HCT116 (cell line): ENCODE measurements at regions not wholly inside any gene's neighbourhood (a gene's known extent, or its start where the extent isn't known, plus 50 kb on each side); places are given as distances from the start of the nearest gene placed in this dataset.

Experiments
- ATAC-seq: fragments of 200-7000 bp; cut with Tn5 transposase; 2 replicates; pipeline ENCODE4 v1.9.1; 2020; ENCODE audit warnings: mild to moderate bottlenecking, moderate library complexity
- BruUV-seq: library from RNA; stranded (reverse); fragments of 400-500 nt; replicated peaks from 2 replicates; lab custom pipeline; 2021; lab: Mats Ljungman, UMichigan
- CTCF ChIA-PET: fragments of 300-600 bp; sonication (Branson Sonifier 250); formaldehyde crosslinking; loops from one replicate; lab custom pipeline; 2021; ENCODE audit warnings: antibody characterized with exemption; lab: Charles Lee
- POLR2A ChIA-PET: fragments of 300-600, 350-600 bp; sonication (Branson Sonifier 250); formaldehyde crosslinking; loops from one replicate; lab custom pipeline; 2021; ENCODE audit warnings: antibody characterized with exemption; lab: Charles Lee
- RAD21 ChIA-PET, 2 experiments: fragments of 300-600 bp; sonication (Branson Sonifier 250); formaldehyde crosslinking; loops; one replicate each; lab custom pipeline; 2023; ENCODE audit warnings: low total read pairs in 2 of 2; ENCODE audit not compliant: uncharacterized antibody in 2 of 2, unreplicated experiment in 2 of 2, low non-redundant PET in 1 of 2; lab: Charles Lee
- DNase-seq: peaks from one replicate; pipeline ENCODE4 v3.0.0-alpha.2; 2010; ENCODE audit warnings: low read depth, low spot score
- H2AFZ ChIP-seq: fragments of 200-600 bp; shearing (Covaris generic), sonication (generic); 2 replicates; pipeline ENCODE4 v1.6.1; 2017; ENCODE audit warnings: low read depth, mixed run types, mixed read lengths, antibody characterized with exemption, low read length; ENCODE audit not compliant: poor library complexity, severe bottlenecking
- H3K27ac ChIP-seq: 2 replicates; pipeline ENCODE4 v1.5.1; 2012; ENCODE audit warnings: low read depth, low read length
- H3K27me3 ChIP-seq: fragments of 200-600 bp; sonication (generic); 2 replicates; pipeline ENCODE4 v1.6.1; 2016; ENCODE audit warnings: mixed run types, low read length, mixed read lengths; ENCODE audit not compliant: insufficient read depth
- H3K36me3 ChIP-seq, 2 experiments: fragments of 200-500 bp in 1 of 2; fragments of 200-600 bp in 1 of 2; sonication (Bioruptor generic) in 1 of 2; sonication (generic) in 1 of 2; 2 replicates each; pipeline versions ENCODE4 v1.5.1 to v1.6.1; 2014 to 2016; ENCODE audit warnings: low read length in 2 of 2, inconsistent platforms in 1 of 2, mixed read lengths in 1 of 2, mixed run types in 1 of 2; ENCODE audit not compliant: insufficient read depth in 2 of 2, control insufficient read depth in 1 of 2
- H3K4me1 ChIP-seq, 2 experiments: fragments of 200-600 bp in 1 of 2; sonication (generic) in 1 of 2; 2 replicates each; pipeline versions ENCODE4 v1.5.1 to v1.6.1; 2012 to 2017; ENCODE audit warnings: low read length in 2 of 2, inconsistent platforms in 1 of 2, mild to moderate bottlenecking in 1 of 2, mixed read lengths in 1 of 2, mixed run types in 1 of 2, moderate library complexity in 1 of 2; ENCODE audit not compliant: insufficient read depth in 2 of 2, control insufficient read depth in 1 of 2
- H3K4me2 ChIP-seq: fragments of 200-600 bp; sonication (generic); 2 replicates; pipeline ENCODE4 v1.6.1; 2017; ENCODE audit warnings: mixed run types, low read length, mixed read lengths
- H3K4me3 ChIP-seq, 2 experiments: fragments of 200-600 bp in 1 of 2; sonication (generic) in 1 of 2; replicated peaks in 1 of 2; 2 replicates each; pipeline ENCODE4 v1.5.1; 2011 to 2016; ENCODE audit warnings: low read length in 2 of 2, control low read depth in 1 of 2, low read depth in 1 of 2, mild to moderate bottlenecking in 1 of 2, mixed read lengths in 1 of 2, mixed run types in 1 of 2
- H3K79me2 ChIP-seq: fragments of 200-600 bp; sonication (generic); 2 replicates; pipeline ENCODE4 v1.6.1; 2017; ENCODE audit warnings: mild to moderate bottlenecking, mixed run types, low read length, moderate library complexity, mixed read lengths; ENCODE audit not compliant: insufficient read depth
- H3K9ac ChIP-seq: fragments of 200-600 bp; sonication (generic); 2 replicates; pipeline ENCODE4 v1.6.1; 2016; ENCODE audit warnings: low read length, mixed read lengths
- H3K9me2 ChIP-seq: fragments of 200-600 bp; sonication (generic), shearing (Covaris generic); 2 replicates; pipeline ENCODE4 v1.6.1; 2017; ENCODE audit warnings: mixed run types, mild to moderate bottlenecking, moderate library complexity; ENCODE audit not compliant: insufficient read depth
- H3K9me3 ChIP-seq, 2 experiments: fragments of 200-500 bp in 1 of 2; fragments of 200-600 bp in 1 of 2; sonication (Bioruptor generic) in 1 of 2; sonication (generic) in 1 of 2; 2 replicates each; pipeline ENCODE4 v1.6.1; 2014 to 2017; ENCODE audit warnings: low read length in 2 of 2, mixed read lengths in 2 of 2, inconsistent platforms in 1 of 2, low read depth in 1 of 2, mild to moderate bottlenecking in 1 of 2, mixed run types in 1 of 2, moderate library complexity in 1 of 2; ENCODE audit not compliant: control insufficient read depth in 1 of 2, insufficient read depth in 1 of 2
- H4K20me1 ChIP-seq: fragments of 200-600 bp; sonication (generic), shearing (Covaris generic); 2 replicates; pipeline ENCODE4 v1.6.1; 2017; ENCODE audit warnings: mixed run types, mild to moderate bottlenecking, moderate library complexity; ENCODE audit not compliant: insufficient read depth
- CEBPB ChIP-seq: IDR thresholded peaks from 2 replicates; pipeline ENCODE4 v1.6.1; 2012; ENCODE audit warnings: low read depth
- POLR2A ChIP-seq: IDR thresholded peaks from 2 replicates; pipeline ENCODE4 v1.7.0; 2011; ENCODE audit warnings: borderline replicate concordance; ENCODE audit not compliant: insufficient read depth, insufficient read length; ENCODE audit errors: extremely low read depth
- REST ChIP-seq: IDR thresholded peaks from 2 replicates; pipeline ENCODE4 v1.6.1; 2012; ENCODE audit warnings: low read depth
- SIN3A ChIP-seq: IDR thresholded peaks from 2 replicates; pipeline ENCODE4 v1.6.1; 2012; ENCODE audit warnings: low read depth
- ZBTB33 ChIP-seq: IDR thresholded peaks from 2 replicates; pipeline ENCODE4 v1.6.1; 2011; ENCODE audit warnings: mild to moderate bottlenecking, low read length, moderate library complexity; ENCODE audit not compliant: insufficient replicate concordance; ENCODE audit errors: extremely low read depth
- intact Hi-C: fragments of 100-400 bp; cut with micrococcal nuclease; formaldehyde crosslinking; loops from 2 replicates; pipeline ENCODE4 v1.10.0; 2022
- TF ChIP-seq, protein P1 (sequence below): IDR thresholded peaks from 2 replicates; pipeline ENCODE4 v1.6.1; 2012
- TF ChIP-seq, protein P2 (sequence below), 3 experiments: fragments of 200-600 bp in 1 of 3; sonication (generic) in 1 of 3; IDR thresholded peaks in 2 of 3; conservative IDR thresholded peaks in 1 of 3; 2 replicates each; pipeline ENCODE4 v1.5.1; 2012 to 2017; ENCODE audit warnings: low read depth in 2 of 3, low read length in 2 of 3, antibody characterized with exemption in 1 of 3, borderline replicate concordance in 1 of 3, control low read depth in 1 of 3, mild to moderate bottlenecking in 1 of 3, mixed read lengths in 1 of 3, mixed run types in 1 of 3, moderate library complexity in 1 of 3; ENCODE audit not compliant: insufficient read depth in 1 of 3

- H3K9ac ChIP-seq = no peak overlapping the region
- H3K27ac ChIP-seq = no peak overlapping the region
- no TSS peak for BruUV-seq
- no peaks in the 10 kb centered on the region for H3K9me3 ChIP-seq
- TF ChIP-seq CEBPB = no peak
- no peak for TF ChIP-seq REST
- TF ChIP-seq POLR2A = no peak
- TF ChIP-seq, protein P1, sequence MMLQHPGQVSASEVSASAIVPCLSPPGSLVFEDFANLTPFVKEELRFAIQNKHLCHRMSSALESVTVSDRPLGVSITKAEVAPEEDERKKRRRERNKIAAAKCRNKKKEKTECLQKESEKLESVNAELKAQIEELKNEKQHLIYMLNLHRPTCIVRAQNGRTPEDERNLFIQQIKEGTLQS = no peak
- no peak for TF ChIP-seq ZBTB33
- no peak for TF ChIP-seq SIN3A
- TF ChIP-seq, protein P2, sequence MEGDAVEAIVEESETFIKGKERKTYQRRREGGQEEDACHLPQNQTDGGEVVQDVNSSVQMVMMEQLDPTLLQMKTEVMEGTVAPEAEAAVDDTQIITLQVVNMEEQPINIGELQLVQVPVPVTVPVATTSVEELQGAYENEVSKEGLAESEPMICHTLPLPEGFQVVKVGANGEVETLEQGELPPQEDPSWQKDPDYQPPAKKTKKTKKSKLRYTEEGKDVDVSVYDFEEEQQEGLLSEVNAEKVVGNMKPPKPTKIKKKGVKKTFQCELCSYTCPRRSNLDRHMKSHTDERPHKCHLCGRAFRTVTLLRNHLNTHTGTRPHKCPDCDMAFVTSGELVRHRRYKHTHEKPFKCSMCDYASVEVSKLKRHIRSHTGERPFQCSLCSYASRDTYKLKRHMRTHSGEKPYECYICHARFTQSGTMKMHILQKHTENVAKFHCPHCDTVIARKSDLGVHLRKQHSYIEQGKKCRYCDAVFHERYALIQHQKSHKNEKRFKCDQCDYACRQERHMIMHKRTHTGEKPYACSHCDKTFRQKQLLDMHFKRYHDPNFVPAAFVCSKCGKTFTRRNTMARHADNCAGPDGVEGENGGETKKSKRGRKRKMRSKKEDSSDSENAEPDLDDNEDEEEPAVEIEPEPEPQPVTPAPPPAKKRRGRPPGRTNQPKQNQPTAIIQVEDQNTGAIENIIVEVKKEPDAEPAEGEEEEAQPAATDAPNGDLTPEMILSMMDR (IDR thresholded peaks at IDR 0.05 in 2 of 3, conservative IDR thresholded peaks at IDR 0.05 in 1 of 3; ENCODE audit: borderline replicate concordance in 1 of 3, insufficient read depth in 1 of 3, low read depth in 2 of 3, low read length in 2 of 3) = no peak
- ATAC-seq (no peak), DNase-seq (no peak)
- no peaks in the 10 kb centered on the region for H3K9me2 ChIP-seq
- CTCF ChIA-PET = no interaction called here
- no peaks in the 10 kb centered on the region for H3K79me2 ChIP-seq
- no peaks in the 10 kb centered on the region for H3K36me3 ChIP-seq
- no peaks in the 10 kb centered on the region for H4K20me1 ChIP-seq
- RAD21 ChIA-PET = no interaction called here
- intact Hi-C loops = no loop called here
- no peak overlapping the region for H2AFZ ChIP-seq
- H3K4me3 ChIP-seq = no peak overlapping the region
- no peaks in the 10 kb centered on the region for H3K27me3 ChIP-seq
- no peaks in the 10 kb centered on the region for H3K4me1 ChIP-seq
- POLR2A ChIA-PET = no interaction called here
- no peak overlapping the region for H3K4me2 ChIP-seq
Observed at GRCh38 chr13:111861319-111861718, 205.6 kb upstream of the SOX1 start.
